GM19035 (cell line): ENCODE measurements at regions not wholly inside any gene's neighbourhood (a gene's known extent, or its start where the extent isn't known, plus 50 kb on each side); places are given as distances from the start of the nearest gene placed in this dataset.

ENCODE experiments used
- ATAC-seq: cut with Tn5 transposase; IDR thresholded peaks from one replicate; pipeline ENCODE4 v1.9.1; 2021; ENCODE audit not compliant: unreplicated experiment

- ATAC-seq: no peak
These were observed 377.8 kb downstream of the PCDH7 start for GRCh38 chr4:31097999-31098398.

- no peak for ATAC-seq
These were observed 380.4 kb downstream of the PCDH7 start for GRCh38 chr4:31100536-31100935.

- no peak for ATAC-seq
These were observed 383.9 kb downstream of the PCDH7 start for GRCh38 chr4:31104043-31104442.

GRCh38 chr4:31104577-31104976, 384.4 kb downstream of the PCDH7 start:
- no peak for ATAC-seq

- no peak for ATAC-seq
These were observed 386.2 kb downstream of the PCDH7 start for GRCh38 chr4:31106419-31106818.

GRCh38 chr4:31107362-31107761, 387.2 kb downstream of the PCDH7 start:
- ATAC-seq: no peak

- no peak for ATAC-seq
These were observed 388.6 kb downstream of the PCDH7 start for GRCh38 chr4:31108762-31109161.

- ATAC-seq: no peak
These were observed 391.6 kb downstream of the PCDH7 start for GRCh38 chr4:31111790-31112189.

GRCh38 chr4:31114816-31115215, 394.6 kb downstream of the PCDH7 start:
- no peak for ATAC-seq

GRCh38 chr4:31124008-31124585, 403.9 kb downstream of the PCDH7 start:
- ATAC-seq: no peak

- ATAC-seq: no peak
These were observed 404.9 kb downstream of the PCDH7 start for GRCh38 chr4:31125061-31125460.

- ATAC-seq: no peak
These were observed 405.3 kb downstream of the PCDH7 start for GRCh38 chr4:31125496-31125895.

- no peak for ATAC-seq
These were observed 406.8 kb downstream of the PCDH7 start for GRCh38 chr4:31126881-31127398.

- ATAC-seq: no peak
These were observed 410.8 kb downstream of the PCDH7 start for GRCh38 chr4:31130930-31131329.

- no peak for ATAC-seq
These were observed 414.6 kb downstream of the PCDH7 start for GRCh38 chr4:31134720-31135119.

GRCh38 chr4:31139767-31140166, 419.6 kb downstream of the PCDH7 start:
- ATAC-seq: no peak

- ATAC-seq: no peak
These were observed 421.1 kb downstream of the PCDH7 start for GRCh38 chr4:31141095-31141831.

- no peak for ATAC-seq
These were observed 421.6 kb downstream of the PCDH7 start for GRCh38 chr4:31141832-31142142.

GRCh38 chr4:31146366-31146765, 426.2 kb downstream of the PCDH7 start:
- ATAC-seq: no peak

- ATAC-seq: no peak
These were observed 428.8 kb downstream of the PCDH7 start for GRCh38 chr4:31148990-31149389.

- no peak for ATAC-seq
These were observed 436.1 kb downstream of the PCDH7 start for GRCh38 chr4:31156221-31156620.

GRCh38 chr4:31160146-31160545, 440.0 kb downstream of the PCDH7 start:
- no peak for ATAC-seq

- no peak for ATAC-seq
These were observed 449.7 kb downstream of the PCDH7 start for GRCh38 chr4:31169846-31170245.
